CD4-positive, alpha-beta T cell (primary cell): ENCODE measurements at regions not wholly inside any gene's neighbourhood (a gene's known extent, or its start where the extent isn't known, plus 50 kb on each side); places are given as distances from the start of the nearest gene placed in this dataset.
"Not testable (repeated sequence)": the region's sequence is repeated elsewhere in the genome, so short reads cannot be mapped to it uniquely, and the experiment has no call there.

Source experiments
- ATAC-seq: fragments of 200-7000 bp; cut with Tn5 transposase; one replicate; pipeline ENCODE4 v1.10.0; 2022; ENCODE audit warnings: mild to moderate bottlenecking; ENCODE audit not compliant: poor library complexity
- CTCF ChIA-PET: fragments of 350-600 bp; sonication (Branson Sonifier 250); formaldehyde crosslinking; loops from one replicate; lab custom pipeline; 2021; ENCODE audit warnings: antibody characterized with exemption, inconsistent platforms; lab: Charles Lee
- POLR2A ChIA-PET: fragments of 350-600 bp; sonication (Branson Sonifier 250); formaldehyde crosslinking; loops from one replicate; lab custom pipeline; 2021; ENCODE audit warnings: antibody characterized with exemption, inconsistent platforms; lab: Charles Lee
- DNase-seq, 14 experiments: peaks; one replicate each; pipeline ENCODE4 v3.0.0-alpha.2; 2013 to 2020; ENCODE audit warnings: mixed read lengths in 2 of 14
- H3K27ac ChIP-seq, 2 donors: one replicate each; pipeline versions ENCODE4 v1.5.1 to v1.7.0; 2013; ENCODE audit warnings: low read length in 2 of 2, low read depth in 1 of 2, mild to moderate bottlenecking in 1 of 2
- H3K27me3 ChIP-seq, 2 experiments: 1 replicate in 1 of 2; 2 replicates in 1 of 2; pipeline versions ENCODE4 v1.6.1 to v1.7.0; 2013; ENCODE audit warnings: low read length in 2 of 2, control low read depth in 1 of 2, mild to moderate bottlenecking in 1 of 2, moderate library complexity in 1 of 2; ENCODE audit not compliant: insufficient read depth in 2 of 2, control insufficient read depth in 1 of 2
- H3K36me3 ChIP-seq: one replicate; pipeline ENCODE4 v1.6.1; 2013; ENCODE audit warnings: low read length, control low read depth; ENCODE audit not compliant: insufficient read depth
- H3K4me1 ChIP-seq: one replicate; pipeline ENCODE4 v1.6.1; 2013; ENCODE audit warnings: low read length, control low read depth; ENCODE audit not compliant: insufficient read depth
- H3K4me3 ChIP-seq: one replicate; pipeline ENCODE4 v1.5.1; 2013; ENCODE audit warnings: mild to moderate bottlenecking, low read length, moderate library complexity
- H3K9me3 ChIP-seq, 2 experiments: 1 replicate in 1 of 2; 2 replicates in 1 of 2; pipeline versions ENCODE4 v1.6.1 to v1.7.0; 2013; ENCODE audit warnings: low read length in 2 of 2, mild to moderate bottlenecking in 2 of 2, control low read depth in 1 of 2, moderate library complexity in 1 of 2; ENCODE audit not compliant: control insufficient read depth in 1 of 2, insufficient read depth in 1 of 2
- H3K27ac Mint-ChIP-seq: one replicate; pipeline ENCODE4 v1.8.0; 2020; ENCODE audit warnings: mixed read lengths
- H3K27me3 Mint-ChIP-seq: one replicate; pipeline ENCODE4 v1.8.0; 2021; ENCODE audit warnings: mixed read lengths
- H3K36me3 Mint-ChIP-seq: one replicate; pipeline ENCODE4 v1.8.0; 2021; ENCODE audit warnings: low read depth, mixed read lengths
- H3K4me1 Mint-ChIP-seq: one replicate; pipeline ENCODE4 v1.8.0; 2021; ENCODE audit warnings: low read depth, mixed read lengths
- H3K4me3 Mint-ChIP-seq: one replicate; pipeline ENCODE4 v1.8.0; 2020; ENCODE audit warnings: mild to moderate bottlenecking, mixed read lengths
- H3K9me3 Mint-ChIP-seq: one replicate; pipeline ENCODE4 v1.8.0; 2020; ENCODE audit warnings: mixed read lengths
- intact Hi-C, 2 experiments: fragments of 100-400 bp; cut with DNase I in 1 of 2; cut with micrococcal nuclease in 1 of 2; formaldehyde crosslinking; loops; one replicate each; pipeline versions ENCODE4 v1.15.1 to v1.9.0; 2023 to 2025; cut with DNase I, micrococcal nuclease

DNA sequence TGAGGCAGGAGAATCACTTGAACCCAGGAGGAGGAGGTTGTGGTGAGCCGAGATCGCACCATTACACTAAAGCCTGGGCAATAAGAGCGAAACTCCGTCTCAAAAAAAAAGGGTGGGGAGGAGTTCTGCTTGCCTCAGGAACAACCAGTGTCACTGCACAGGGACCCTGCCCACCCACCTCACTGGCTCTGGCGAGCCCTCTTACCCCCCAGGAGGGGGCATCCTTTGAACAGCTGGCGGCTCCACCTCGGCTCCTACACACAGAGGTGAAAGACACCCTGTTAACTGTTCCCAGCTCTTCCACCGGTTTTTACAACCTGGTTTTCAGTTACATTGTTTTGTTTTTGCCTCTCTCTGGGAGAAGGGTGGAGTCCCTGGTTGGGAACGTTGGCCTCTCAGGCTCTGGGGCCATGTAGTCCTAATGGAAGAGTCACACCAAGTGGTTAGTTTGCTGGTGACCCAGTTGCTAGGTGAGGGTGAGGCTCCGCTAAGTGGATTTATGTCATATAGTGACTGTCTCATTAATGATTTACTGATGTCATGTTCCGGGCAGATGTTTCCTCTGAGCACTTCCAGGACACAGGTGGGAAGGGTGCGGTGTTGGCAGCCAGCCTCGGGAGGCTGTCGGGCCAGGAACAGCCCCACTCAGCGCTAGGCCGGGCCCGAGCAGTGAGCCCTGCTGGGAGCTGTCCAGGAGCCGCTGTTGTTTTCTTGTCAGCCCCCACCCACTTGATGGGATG, 120.6 kb upstream of the TPTE start:
- POLR2A ChIA-PET, H3K4me1 Mint-ChIP-seq: not testable (repeated sequence)

GRCh38 chr21:10402461-10402860, 118.9 kb upstream of the TPTE start:
- H3K9me3 Mint-ChIP-seq, H3K27ac ChIP-seq, H3K27me3 ChIP-seq, POLR2A ChIA-PET, ATAC-seq, H3K27ac Mint-ChIP-seq, intact Hi-C loops, H3K4me1 Mint-ChIP-seq, CTCF ChIA-PET, H3K36me3 ChIP-seq, DNase-seq, H3K4me3 ChIP-seq, H3K4me3 Mint-ChIP-seq, H3K27me3 Mint-ChIP-seq, H3K36me3 Mint-ChIP-seq, H3K4me1 ChIP-seq: not testable (repeated sequence)
- peaks cover 21 to 77% of the 10 kb centered on the region in 2 experiments for H3K9me3 ChIP-seq

More for the DNA sequence above, 120.6 kb upstream of the TPTE start:
- H3K27me3 ChIP-seq, intact Hi-C loops, H3K4me1 ChIP-seq, CTCF ChIA-PET, H3K27me3 Mint-ChIP-seq, H3K27ac ChIP-seq, DNase-seq, H3K36me3 ChIP-seq, H3K36me3 Mint-ChIP-seq, H3K4me3 Mint-ChIP-seq, H3K9me3 Mint-ChIP-seq, H3K4me3 ChIP-seq, ATAC-seq, H3K27ac Mint-ChIP-seq: not testable (repeated sequence)
- H3K9me3 ChIP-seq = peaks cover 21 to 85% of the 10 kb centered on the region in 2 experiments

- DNase-seq = not testable (repeated sequence)
These were observed 116.1 kb upstream of the TPTE start for GRCh38 chr21:10405331-10405730.

DNA sequence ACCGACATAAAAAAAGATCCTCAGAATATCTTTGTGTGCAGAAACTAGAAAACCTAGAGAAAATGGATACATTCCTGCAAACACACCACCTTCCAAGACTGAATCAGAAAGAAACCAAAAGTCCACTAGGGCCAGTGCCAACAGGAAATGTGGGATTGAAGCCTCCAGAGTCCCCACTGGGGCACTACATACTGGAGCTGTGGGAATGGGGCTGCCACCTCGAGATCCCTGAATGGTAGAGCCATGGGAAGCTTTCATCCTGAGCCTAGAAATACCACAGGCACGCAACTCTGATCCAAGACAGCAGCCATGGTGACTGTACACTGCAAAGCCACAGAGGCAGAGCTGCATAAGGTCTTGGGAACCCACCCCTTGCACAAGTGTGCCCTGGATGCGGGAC, 111.6 kb upstream of the TPTE start:
- intact Hi-C loops, H3K27me3 ChIP-seq, H3K9me3 Mint-ChIP-seq, DNase-seq, CTCF ChIA-PET, POLR2A ChIA-PET, H3K4me3 Mint-ChIP-seq, ATAC-seq, H3K36me3 ChIP-seq, H3K27ac Mint-ChIP-seq, H3K4me1 ChIP-seq, H3K36me3 Mint-ChIP-seq, H3K27me3 Mint-ChIP-seq, H3K27ac ChIP-seq, H3K4me3 ChIP-seq, H3K4me1 Mint-ChIP-seq: not testable (repeated sequence)
- peaks cover 4 to 44% of the 10 kb centered on the region in 2 experiments for H3K9me3 ChIP-seq

More at GRCh38 chr21:10405331-10405730, 116.1 kb upstream of the TPTE start:
- H3K4me1 ChIP-seq, H3K36me3 ChIP-seq, H3K4me3 Mint-ChIP-seq, H3K4me3 ChIP-seq, H3K36me3 Mint-ChIP-seq, H3K27me3 Mint-ChIP-seq, H3K27ac Mint-ChIP-seq, H3K27me3 ChIP-seq, H3K9me3 Mint-ChIP-seq, CTCF ChIA-PET, ATAC-seq, H3K27ac ChIP-seq, H3K4me1 Mint-ChIP-seq, POLR2A ChIA-PET, intact Hi-C loops: not testable (repeated sequence)
- peaks cover 21 to 62% of the 10 kb centered on the region in 2 experiments for H3K9me3 ChIP-seq

DNA sequence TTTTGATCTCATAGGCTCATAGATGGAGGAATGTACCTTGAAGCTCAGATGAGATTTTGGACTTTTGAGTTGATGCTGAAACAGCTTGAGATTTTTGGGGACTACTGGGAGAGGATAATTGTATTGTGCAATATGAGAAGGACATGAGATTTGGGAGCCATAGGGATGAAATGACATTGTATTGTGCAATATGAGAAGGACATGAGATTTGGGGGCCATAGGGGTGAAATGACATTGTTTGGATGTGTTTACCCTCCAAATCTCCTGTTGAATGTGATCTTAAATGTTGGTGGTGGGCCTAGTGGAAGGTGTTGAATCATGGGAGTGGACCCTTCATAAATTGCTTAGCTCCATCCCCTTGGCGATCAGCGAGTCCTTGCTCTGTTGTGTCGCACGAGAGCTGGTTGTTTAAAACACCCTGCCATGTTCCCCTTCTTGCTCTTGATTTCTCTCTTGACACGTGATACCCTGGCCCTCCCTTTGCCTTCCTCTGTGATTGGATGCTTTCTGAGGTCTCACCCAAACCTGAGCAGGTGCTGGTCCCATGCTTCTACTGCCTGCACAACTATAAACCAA, 110.9 kb upstream of the TPTE start:
- H3K27ac Mint-ChIP-seq, H3K4me3 ChIP-seq, H3K36me3 ChIP-seq, H3K4me3 Mint-ChIP-seq, DNase-seq, H3K27me3 ChIP-seq, H3K27ac ChIP-seq, H3K9me3 Mint-ChIP-seq, POLR2A ChIA-PET, H3K4me1 ChIP-seq, CTCF ChIA-PET, H3K4me1 Mint-ChIP-seq, intact Hi-C loops, ATAC-seq, H3K27me3 Mint-ChIP-seq, H3K36me3 Mint-ChIP-seq: not testable (repeated sequence)
- peaks cover 8 to 44% of the 10 kb centered on the region in 2 experiments for H3K9me3 ChIP-seq

DNA sequence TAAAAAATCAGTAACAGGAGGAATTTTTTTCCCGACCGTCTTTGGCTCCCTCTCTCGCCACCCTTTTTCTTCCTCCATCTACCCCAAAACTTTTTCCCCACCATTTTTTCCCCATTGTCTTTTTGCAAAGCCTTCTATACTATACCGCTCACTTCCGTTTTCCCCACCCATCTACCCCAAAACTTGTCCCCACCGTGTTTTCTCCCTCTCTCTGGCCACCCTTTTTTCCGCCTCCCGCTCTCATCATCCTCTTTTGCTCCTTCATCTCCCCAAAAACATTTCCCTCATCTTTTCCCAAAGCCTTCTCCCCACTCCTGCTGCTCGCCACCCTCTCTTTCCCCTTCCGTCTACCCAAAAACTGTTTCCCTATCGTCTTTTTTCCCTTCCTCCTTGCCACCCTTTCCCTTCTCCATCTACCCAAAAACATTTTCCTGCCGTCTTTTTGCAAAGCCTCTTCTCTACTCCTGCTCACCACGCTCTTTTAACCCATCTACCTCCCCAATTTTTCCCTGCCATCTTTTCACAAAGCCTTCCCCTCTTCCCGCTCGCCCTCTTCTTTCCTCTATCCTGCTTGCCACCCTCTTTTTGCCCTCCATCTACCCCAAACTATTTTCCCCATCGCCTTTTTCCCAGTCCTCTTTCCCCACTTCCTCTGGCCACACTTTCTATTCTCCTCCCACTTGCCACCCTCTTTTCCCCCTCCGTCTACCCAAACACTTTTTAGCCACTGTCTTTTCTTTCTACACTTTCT, 109.4 kb upstream of the TPTE start:
- H3K27me3 ChIP-seq, H3K4me3 Mint-ChIP-seq, H3K4me1 Mint-ChIP-seq, POLR2A ChIA-PET, CTCF ChIA-PET, H3K27me3 Mint-ChIP-seq, intact Hi-C loops, ATAC-seq, DNase-seq, H3K36me3 ChIP-seq, H3K36me3 Mint-ChIP-seq, H3K4me3 ChIP-seq, H3K9me3 Mint-ChIP-seq, H3K27ac ChIP-seq, H3K27ac Mint-ChIP-seq, H3K4me1 ChIP-seq: not testable (repeated sequence)
- peaks cover 19 to 44% of the 10 kb centered on the region in 2 experiments for H3K9me3 ChIP-seq

GRCh38 chr21:10412928-10413246, 108.5 kb upstream of the TPTE start:
- H3K4me1 ChIP-seq, H3K4me3 ChIP-seq, H3K27ac Mint-ChIP-seq, H3K27me3 ChIP-seq, POLR2A ChIA-PET, intact Hi-C loops, H3K36me3 ChIP-seq, H3K27me3 Mint-ChIP-seq, H3K4me3 Mint-ChIP-seq, H3K9me3 Mint-ChIP-seq, DNase-seq, CTCF ChIA-PET, H3K4me1 Mint-ChIP-seq, ATAC-seq, H3K36me3 Mint-ChIP-seq, H3K27ac ChIP-seq: not testable (repeated sequence)
- H3K9me3 ChIP-seq = peaks cover 19 to 49% of the 10 kb centered on the region in 2 experiments
